SU-DHL-6 (cell line): ENCODE measurements at regions not wholly inside any gene's neighbourhood (a gene's known extent, or its start where the extent isn't known, plus 50 kb on each side); places are given as distances from the start of the nearest gene placed in this dataset.

Experiments
- H2AFZ ChIP-seq: fragments of 200-600 bp; sonication (generic); 2 replicates; pipeline ENCODE4 v1.6.1; 2014; ENCODE audit warnings: low read depth, mild to moderate bottlenecking, moderate library complexity, mixed read lengths, antibody characterized with exemption, low read length; ENCODE audit not compliant: severe bottlenecking
- H3F3A ChIP-seq: fragments of 200-600 bp; shearing (Covaris generic); 2 replicates; pipeline ENCODE4 v1.6.0; 2016; ENCODE audit warnings: antibody characterized with exemption, mild to moderate bottlenecking; ENCODE audit not compliant: insufficient read depth
- H3K27ac ChIP-seq: fragments of 200-600 bp; sonication (generic); 2 replicates; pipeline ENCODE4 v1.5.1; 2016; ENCODE audit warnings: low read depth, mild to moderate bottlenecking, low read length, moderate library complexity, mixed read lengths
- H3K27me3 ChIP-seq: fragments of 200-600 bp; sonication (generic), shearing (Covaris generic); 2 replicates; pipeline ENCODE4 v1.6.0; 2014; ENCODE audit warnings: mild to moderate bottlenecking, low read length
- H3K36me3 ChIP-seq: fragments of 200-600 bp; sonication (generic); 2 replicates; pipeline ENCODE4 v1.6.1; 2014; ENCODE audit warnings: mild to moderate bottlenecking, low read length, mixed read lengths
- H3K4me2 ChIP-seq: fragments of 300-600, 200-600 bp; shearing (Covaris generic), sonication (generic); 2 replicates; pipeline ENCODE4 v1.6.0; 2014; ENCODE audit warnings: low read length, low read depth, mild to moderate bottlenecking; ENCODE audit not compliant: poor library complexity, severe bottlenecking
- H3K4me3 ChIP-seq: fragments of 200-600 bp; sonication (generic); 2 replicates; pipeline ENCODE4 v1.5.1; 2014; ENCODE audit warnings: antibody characterized with exemption, low read length, mild to moderate bottlenecking, mixed read lengths; ENCODE audit not compliant: insufficient read depth, poor library complexity, severe bottlenecking
- H3K79me2 ChIP-seq: fragments of 200-600 bp; sonication (generic); 2 replicates; pipeline ENCODE4 v1.6.1; 2014; ENCODE audit warnings: mild to moderate bottlenecking, low read length, moderate library complexity; ENCODE audit not compliant: insufficient read depth
- H3K9ac ChIP-seq: fragments of 200-600 bp; sonication (generic); 2 replicates; pipeline ENCODE4 v1.7.0; 2014; ENCODE audit warnings: mild to moderate bottlenecking, low read length
- H3K9me2 ChIP-seq: fragments of 200-600 bp; sonication (generic); replicated peaks from 2 replicates; pipeline ENCODE4 v1.6.1; 2014; ENCODE audit warnings: low read length; ENCODE audit not compliant: insufficient read depth
- H3K9me3 ChIP-seq: fragments of 200-600 bp; sonication (generic); 2 replicates; pipeline ENCODE4 v1.6.1; 2014; ENCODE audit warnings: low read length, mixed read lengths; ENCODE audit not compliant: insufficient read depth
- H4K20me1 ChIP-seq: fragments of 200-600 bp; sonication (generic); 2 replicates; pipeline ENCODE4 v1.6.1; 2014; ENCODE audit warnings: low read depth, mild to moderate bottlenecking, antibody characterized with exemption, low read length, moderate library complexity, mixed read lengths
- EZH2phosphoT487 ChIP-seq: fragments of 200-600 bp; sonication (generic), shearing (Covaris generic); conservative IDR thresholded peaks from 2 replicates; pipeline ENCODE4 v1.6.1; 2018; ENCODE audit warnings: mild to moderate bottlenecking, antibody characterized with exemption, low read length, moderate library complexity, mixed read lengths
- TF ChIP-seq, protein P1 (sequence below): fragments of 200-600 bp; sonication (generic); IDR thresholded peaks from one replicate; pipeline ENCODE4 v1.5.1; 2017; ENCODE audit warnings: antibody characterized with exemption, mild to moderate bottlenecking, low read length, moderate library complexity; ENCODE audit not compliant: insufficient read depth, poor library complexity, severe bottlenecking

DNA sequence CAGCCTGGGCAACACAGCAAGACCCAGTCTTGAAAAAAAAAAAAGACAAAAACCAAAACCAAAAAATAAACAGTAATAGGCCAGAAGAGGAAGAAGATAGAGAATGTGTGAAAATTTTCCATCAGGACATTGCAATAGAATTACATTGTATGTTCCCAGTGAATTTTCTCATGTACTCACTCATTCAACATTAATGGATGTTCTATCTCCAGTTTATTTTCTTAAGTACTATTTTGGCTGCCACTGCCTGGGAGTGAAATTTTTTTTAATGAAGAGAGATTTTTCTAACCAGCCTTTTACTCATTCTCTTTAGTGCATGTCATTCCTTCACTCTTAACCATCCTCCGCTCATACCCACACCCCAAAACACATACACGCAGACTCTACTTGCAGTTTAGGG is 282.8 kb downstream of the ALDH8A1 start:
- no peaks in the 10 kb centered on the region for H3K36me3 ChIP-seq
- H3K79me2 ChIP-seq: no peaks in the 10 kb centered on the region
- no peaks in the 10 kb centered on the region for H4K20me1 ChIP-seq
- H3F3A ChIP-seq: no peaks in the 10 kb centered on the region
- H3K9me2 ChIP-seq: no peaks in the 10 kb centered on the region
- no peak for TF ChIP-seq EZH2phosphoT487
- TF ChIP-seq, protein P1, sequence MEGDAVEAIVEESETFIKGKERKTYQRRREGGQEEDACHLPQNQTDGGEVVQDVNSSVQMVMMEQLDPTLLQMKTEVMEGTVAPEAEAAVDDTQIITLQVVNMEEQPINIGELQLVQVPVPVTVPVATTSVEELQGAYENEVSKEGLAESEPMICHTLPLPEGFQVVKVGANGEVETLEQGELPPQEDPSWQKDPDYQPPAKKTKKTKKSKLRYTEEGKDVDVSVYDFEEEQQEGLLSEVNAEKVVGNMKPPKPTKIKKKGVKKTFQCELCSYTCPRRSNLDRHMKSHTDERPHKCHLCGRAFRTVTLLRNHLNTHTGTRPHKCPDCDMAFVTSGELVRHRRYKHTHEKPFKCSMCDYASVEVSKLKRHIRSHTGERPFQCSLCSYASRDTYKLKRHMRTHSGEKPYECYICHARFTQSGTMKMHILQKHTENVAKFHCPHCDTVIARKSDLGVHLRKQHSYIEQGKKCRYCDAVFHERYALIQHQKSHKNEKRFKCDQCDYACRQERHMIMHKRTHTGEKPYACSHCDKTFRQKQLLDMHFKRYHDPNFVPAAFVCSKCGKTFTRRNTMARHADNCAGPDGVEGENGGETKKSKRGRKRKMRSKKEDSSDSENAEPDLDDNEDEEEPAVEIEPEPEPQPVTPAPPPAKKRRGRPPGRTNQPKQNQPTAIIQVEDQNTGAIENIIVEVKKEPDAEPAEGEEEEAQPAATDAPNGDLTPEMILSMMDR: no peak
- no peaks in the 10 kb centered on the region for H3K27me3 ChIP-seq
- H3K9ac ChIP-seq: no peak overlapping the region
- no peak overlapping the region for H2AFZ ChIP-seq
- H3K4me3 ChIP-seq: no peak overlapping the region
- no peak overlapping the region for H3K4me2 ChIP-seq
- H3K9me3 ChIP-seq: no peaks in the 10 kb centered on the region
- no peak overlapping the region for H3K27ac ChIP-seq

DNA sequence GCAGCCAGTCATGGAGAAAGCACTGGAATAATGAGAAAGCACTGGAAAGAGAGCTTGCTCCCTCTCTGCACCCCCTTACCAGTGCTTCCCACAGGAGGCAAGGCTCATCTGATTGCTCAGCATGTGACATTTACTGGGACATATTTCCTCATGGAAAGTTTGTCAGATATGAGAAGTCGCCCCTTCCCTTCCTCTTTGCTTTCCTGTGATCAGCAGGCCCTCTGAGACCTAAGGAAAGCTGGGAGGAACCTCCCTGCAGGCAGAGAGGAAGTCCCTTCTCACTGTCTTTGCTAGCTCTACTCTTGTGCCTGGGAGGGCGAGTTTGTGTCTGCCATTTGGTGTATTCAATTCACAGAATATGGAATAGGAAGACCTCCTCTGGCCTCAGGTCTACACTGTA is 283.8 kb downstream of the ALDH8A1 start:
- Histone ChIP-seq H3K27ac (no peak overlapping the region), H4K20me1 (no peaks in the 10 kb centered on the region), H3K36me3 (no peaks in the 10 kb centered on the region), H3K9ac (no peak overlapping the region), H3F3A (no peaks in the 10 kb centered on the region), H3K9me2 (no peaks in the 10 kb centered on the region), H3K4me2 (no peak overlapping the region), H3K4me3 (no peak overlapping the region), H3K9me3 (no peaks in the 10 kb centered on the region), H2AFZ (no peak overlapping the region), H3K79me2 (no peaks in the 10 kb centered on the region), H3K27me3 (no peaks in the 10 kb centered on the region)
- TF ChIP-seq, protein P1: no peak
- no peak for TF ChIP-seq EZH2phosphoT487

DNA sequence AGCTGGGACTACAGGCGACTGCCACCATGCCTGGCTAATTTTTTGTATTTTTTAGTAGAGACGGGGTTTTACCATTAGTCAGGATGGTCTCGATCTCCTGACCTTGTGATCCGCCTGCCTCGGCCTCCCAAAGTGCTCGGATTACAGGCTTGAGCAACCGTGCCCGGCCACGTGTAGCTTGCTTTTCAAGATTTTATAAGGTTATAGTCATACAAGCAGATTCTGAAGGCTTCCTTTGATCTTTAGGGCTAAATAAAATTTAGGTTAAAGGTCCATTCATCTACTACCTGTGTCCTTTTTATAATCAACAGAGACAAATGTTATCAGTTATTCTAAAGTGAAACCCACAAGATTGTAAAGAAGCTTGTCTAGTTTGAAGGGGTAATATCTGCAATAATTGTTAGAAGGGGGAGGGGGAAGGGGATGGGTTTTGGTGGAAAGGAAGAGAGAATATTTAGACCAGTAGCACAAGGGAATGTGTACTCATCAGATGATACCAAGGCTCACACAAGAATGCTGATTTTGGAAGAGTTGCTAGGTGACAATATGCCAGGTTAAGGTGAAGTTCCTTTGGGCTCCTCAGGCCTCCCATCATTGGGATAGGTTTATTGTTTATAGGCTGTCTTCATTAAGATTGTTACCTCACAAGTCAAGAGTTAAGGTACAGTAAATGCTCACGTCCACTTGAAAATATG is 284.7 kb downstream of the ALDH8A1 start:
- Histone ChIP-seq H3F3A (no peaks in the 10 kb centered on the region), H3K9me3 (no peaks in the 10 kb centered on the region), H3K9ac (no peak overlapping the region), H3K36me3 (no peaks in the 10 kb centered on the region), H2AFZ (no peak overlapping the region), H3K9me2 (no peaks in the 10 kb centered on the region), H3K27me3 (no peaks in the 10 kb centered on the region), H3K79me2 (no peaks in the 10 kb centered on the region), H3K4me2 (no peak overlapping the region), H3K4me3 (no peak overlapping the region), H4K20me1 (no peaks in the 10 kb centered on the region), H3K27ac (no peak overlapping the region)
- TF ChIP-seq, protein P1: no peak
- TF ChIP-seq EZH2phosphoT487: no peak
